ENCODE measurements at regions not wholly inside any gene's neighbourhood (a gene's known extent, or its start where the extent isn't known, plus 50 kb on each side); places are given as distances from the start of the nearest gene placed in this dataset.

DNA sequence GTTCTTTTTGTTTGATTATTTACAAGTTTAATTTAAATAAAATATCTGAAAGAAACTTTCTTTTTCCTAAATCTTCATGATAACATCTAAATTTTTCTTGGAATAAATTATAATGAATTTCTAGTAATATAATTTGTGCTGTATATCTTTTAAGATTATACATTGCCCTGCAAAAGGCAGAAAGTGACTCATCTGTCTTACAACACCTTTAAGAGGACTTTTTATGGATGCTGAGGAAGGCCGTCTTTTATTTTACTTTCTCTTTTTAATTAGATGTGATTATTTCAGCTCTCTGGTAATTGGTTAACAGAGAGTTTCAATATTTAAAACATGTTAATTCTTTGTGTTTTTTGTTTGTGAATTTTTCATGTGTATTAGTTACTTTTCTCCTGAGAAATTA, 598.4 kb downstream of the RPL10L start:
- dilution Hi-C loops (cut with HindIII; ENCODE audit: low sequenced_read_pairs, unreplicated experiment), result no loop called here
- no peak overlapping the region for H2AK9ac ChIP-seq (replicated peaks; ENCODE audit: low read depth, low read length, poor library complexity)
- H4K91ac ChIP-seq (ENCODE audit: insufficient read depth, low read depth, low read length), result no peak overlapping the region
- ChIA-PET POLR2A (ENCODE audit: unreplicated experiment) (no interaction called here), CTCF (no interaction called here)
- H3K9me3 ChIP-seq (ENCODE audit: control insufficient read depth, insufficient read depth, low read length), result no peaks in the 10 kb centered on the region
- no peak overlapping the region for H2BK15ac ChIP-seq (ENCODE audit: low read depth, low read length)
- H3K4me3 ChIP-seq (ENCODE audit: insufficient read depth, low read depth, low read length), result no peak overlapping the region
- WGBS, 2 experiments (ENCODE audit: extremely low coverage in 2 of 2, insufficient read length in 1 of 2), result no CpG with 5 or more reads among the region's 1 CpG
- no peak overlapping the region for H3K23ac ChIP-seq (ENCODE audit: low read depth, low read length)
- no peak overlapping the region for H2BK120ac ChIP-seq (ENCODE audit: low read depth, low read length)
- no peak overlapping the region for H3K56ac ChIP-seq (ENCODE audit: extremely low read depth, insufficient read depth, low read length)
- H3K36me3 ChIP-seq (ENCODE audit: control insufficient read depth, insufficient read depth, low read length), result no peaks in the 10 kb centered on the region
- ATAC-seq (ENCODE audit: low read depth) (no peak), DNase-seq (no peak)
- no peak overlapping the region for H2AK5ac ChIP-seq (ENCODE audit: low read depth, low read length)
- intact Hi-C loops (cut with micrococcal nuclease), result no loop called here
- BruUV-seq (replicated peaks), result no TSS peak
- no peak overlapping the region for H3K14ac ChIP-seq (replicated peaks; ENCODE audit: low read depth, low read length)
- H4K5ac ChIP-seq (ENCODE audit: low read depth, low read length), result no peak overlapping the region
- in situ Hi-C loops (cut with MboI; ENCODE audit: low sequenced_read_pairs), result no loop called here
- H3K4me1 ChIP-seq (ENCODE audit: control insufficient read depth, insufficient read depth, low read length), result no peaks in the 10 kb centered on the region
- H2BK20ac ChIP-seq (ENCODE audit: low read depth, low read length), result no peak overlapping the region
- TF ChIP-seq NFE2L2 (IDR thresholded peaks at IDR 0.05; ENCODE audit: low read depth, low read length) (no peak), CTCF (conservative IDR thresholded peaks at IDR 0.05; ENCODE audit: low read depth, low read length) (no peak), CEBPB (IDR thresholded peaks at IDR 0.05; ENCODE audit: low read depth, low read length) (no peak), MAZ (IDR thresholded peaks at IDR 0.05; ENCODE audit: borderline replicate concordance, low read depth, low read length) (no peak), MXI1 (IDR thresholded peaks at IDR 0.05; ENCODE audit: borderline replicate concordance, low read depth, low read length) (no peak), CHD1 (IDR thresholded peaks at IDR 0.05; ENCODE audit: low read depth, low read length) (no peak), MAFK (IDR thresholded peaks at IDR 0.05; ENCODE audit: low read depth, low read length) (no peak), POLR2A (IDR thresholded peaks at IDR 0.05; ENCODE audit: low read depth, low read length) (no peak)
- TF ChIP-seq, protein P1, sequence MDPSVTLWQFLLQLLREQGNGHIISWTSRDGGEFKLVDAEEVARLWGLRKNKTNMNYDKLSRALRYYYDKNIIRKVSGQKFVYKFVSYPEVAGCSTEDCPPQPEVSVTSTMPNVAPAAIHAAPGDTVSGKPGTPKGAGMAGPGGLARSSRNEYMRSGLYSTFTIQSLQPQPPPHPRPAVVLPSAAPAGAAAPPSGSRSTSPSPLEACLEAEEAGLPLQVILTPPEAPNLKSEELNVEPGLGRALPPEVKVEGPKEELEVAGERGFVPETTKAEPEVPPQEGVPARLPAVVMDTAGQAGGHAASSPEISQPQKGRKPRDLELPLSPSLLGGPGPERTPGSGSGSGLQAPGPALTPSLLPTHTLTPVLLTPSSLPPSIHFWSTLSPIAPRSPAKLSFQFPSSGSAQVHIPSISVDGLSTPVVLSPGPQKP (IDR thresholded peaks at IDR 0.05; ENCODE audit: borderline replicate concordance, low read depth, low read length), result no peak
- TF ChIP-seq, protein P2, sequence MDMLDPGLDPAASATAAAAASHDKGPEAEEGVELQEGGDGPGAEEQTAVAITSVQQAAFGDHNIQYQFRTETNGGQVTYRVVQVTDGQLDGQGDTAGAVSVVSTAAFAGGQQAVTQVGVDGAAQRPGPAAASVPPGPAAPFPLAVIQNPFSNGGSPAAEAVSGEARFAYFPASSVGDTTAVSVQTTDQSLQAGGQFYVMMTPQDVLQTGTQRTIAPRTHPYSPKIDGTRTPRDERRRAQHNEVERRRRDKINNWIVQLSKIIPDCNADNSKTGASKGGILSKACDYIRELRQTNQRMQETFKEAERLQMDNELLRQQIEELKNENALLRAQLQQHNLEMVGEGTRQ (IDR thresholded peaks at IDR 0.05; ENCODE audit: low read depth, low read length), result no peak
- H4K8ac ChIP-seq (ENCODE audit: low read depth in 2 of 2, low read length in 2 of 2), result no peak overlapping the region
- H3K18ac ChIP-seq (ENCODE audit: low read depth, low read length), result no peak overlapping the region
- no peaks in the 10 kb centered on the region for H3K27me3 ChIP-seq (ENCODE audit: control insufficient read depth, insufficient read depth, low read length)
- no peak overlapping the region for H2BK5ac ChIP-seq (ENCODE audit: low read depth, low read length, poor library complexity, severe bottlenecking)
- no peak overlapping the region for H2AFZ ChIP-seq (replicated peaks; ENCODE audit: low read length, poor library complexity)
- no peaks in the 10 kb centered on the region for H3K9me1 ChIP-seq (ENCODE audit: insufficient read depth, low read length)
- no peak overlapping the region for H3K4ac ChIP-seq (ENCODE audit: low read depth, low read length)
- no peak overlapping the region for H3K9ac ChIP-seq (ENCODE audit: low read depth, low read length)
- no peak overlapping the region for H3K27ac ChIP-seq (ENCODE audit: insufficient read depth, low read length)
- no peak overlapping the region for H3K4me2 ChIP-seq (ENCODE audit: low read depth, low read length)
- no peaks in the 10 kb centered on the region for H3K79me1 ChIP-seq (ENCODE audit: low read depth in 1 of 2, low read length in 2 of 2)
- H4K20me1 ChIP-seq (ENCODE audit: insufficient read depth, low read length), result no peaks in the 10 kb centered on the region
